Mammary epithelial cell (primary cell): ENCODE measurements at regions not wholly inside any gene's neighbourhood (a gene's known extent, or its start where the extent isn't known, plus 50 kb on each side); places are given as distances from the start of the nearest gene placed in this dataset.

ENCODE experiments used
- EZH2 ChIP-seq: IDR thresholded peaks from 2 replicates; pipeline ENCODE4 v1.6.1; 2012; ENCODE audit warnings: low read length, inconsistent platforms, borderline replicate concordance
- TF ChIP-seq, protein P1 (sequence below), 2 donors: IDR thresholded peaks in 1 of 2; conservative IDR thresholded peaks in 1 of 2; 2 replicates each; pipeline ENCODE4 v1.5.1; 2011 to 2012; ENCODE audit warnings: inconsistent platforms in 2 of 2, low read length in 2 of 2, mild to moderate bottlenecking in 2 of 2, control low read depth in 1 of 2, low read depth in 1 of 2; ENCODE audit not compliant: insufficient read depth in 1 of 2; ENCODE audit errors: extremely low read depth in 1 of 2

DNA sequence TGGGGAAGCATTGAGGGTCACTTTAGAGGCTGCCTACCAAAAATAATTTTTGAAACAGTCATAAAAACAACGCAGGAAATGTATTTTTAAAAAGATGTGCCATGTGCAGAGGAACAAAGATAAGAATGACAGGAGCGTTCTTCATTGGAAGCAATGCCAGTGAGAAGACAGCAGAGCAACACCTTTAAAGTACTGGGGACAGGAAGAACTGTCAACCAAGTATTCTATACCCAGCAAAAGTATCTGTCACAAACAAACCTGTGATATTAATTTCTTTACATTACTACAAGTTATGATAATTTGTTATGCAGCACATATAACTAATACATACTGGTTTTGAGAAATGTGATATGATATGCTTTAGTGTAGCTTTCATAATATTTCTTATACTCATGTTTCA lies 675.6 kb downstream of the IRX1 start:
- TF ChIP-seq, protein P1, sequence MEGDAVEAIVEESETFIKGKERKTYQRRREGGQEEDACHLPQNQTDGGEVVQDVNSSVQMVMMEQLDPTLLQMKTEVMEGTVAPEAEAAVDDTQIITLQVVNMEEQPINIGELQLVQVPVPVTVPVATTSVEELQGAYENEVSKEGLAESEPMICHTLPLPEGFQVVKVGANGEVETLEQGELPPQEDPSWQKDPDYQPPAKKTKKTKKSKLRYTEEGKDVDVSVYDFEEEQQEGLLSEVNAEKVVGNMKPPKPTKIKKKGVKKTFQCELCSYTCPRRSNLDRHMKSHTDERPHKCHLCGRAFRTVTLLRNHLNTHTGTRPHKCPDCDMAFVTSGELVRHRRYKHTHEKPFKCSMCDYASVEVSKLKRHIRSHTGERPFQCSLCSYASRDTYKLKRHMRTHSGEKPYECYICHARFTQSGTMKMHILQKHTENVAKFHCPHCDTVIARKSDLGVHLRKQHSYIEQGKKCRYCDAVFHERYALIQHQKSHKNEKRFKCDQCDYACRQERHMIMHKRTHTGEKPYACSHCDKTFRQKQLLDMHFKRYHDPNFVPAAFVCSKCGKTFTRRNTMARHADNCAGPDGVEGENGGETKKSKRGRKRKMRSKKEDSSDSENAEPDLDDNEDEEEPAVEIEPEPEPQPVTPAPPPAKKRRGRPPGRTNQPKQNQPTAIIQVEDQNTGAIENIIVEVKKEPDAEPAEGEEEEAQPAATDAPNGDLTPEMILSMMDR (conservative IDR thresholded peaks at IDR 0.05 in 1 of 2, IDR thresholded peaks at IDR 0.05 in 1 of 2; ENCODE audit: extremely low read depth in 1 of 2, insufficient read depth in 1 of 2, low read depth in 1 of 2, low read length in 2 of 2), result no peak
- no peak for TF ChIP-seq EZH2
